ENCODE measurements at regions not wholly inside any gene's neighbourhood (a gene's known extent, or its start where the extent isn't known, plus 50 kb on each side); places are given as distances from the start of the nearest gene placed in this dataset.

GRCh38 chr15:47437491-47437890 lies 279.8 kb upstream of the SEMA6D start:
- no peak for TF ChIP-seq EZH2 (IDR thresholded peaks at IDR 0.05; ENCODE audit: borderline replicate concordance, low read length)
- TF ChIP-seq CTCF (IDR thresholded peaks at IDR 0.05; ENCODE audit: low read length): no peak
